Panc1 (cell line): ENCODE measurements at regions not wholly inside any gene's neighbourhood (a gene's known extent, or its start where the extent isn't known, plus 50 kb on each side); places are given as distances from the start of the nearest gene placed in this dataset.

Source experiments
- CTCF ChIP-seq: fragments of 450-650 bp; IDR thresholded peaks from 2 replicates; pipeline ENCODE4 v1.5.1; 2017; ENCODE audit warnings: mild to moderate bottlenecking
- POLR2AphosphoS5 ChIP-seq: IDR thresholded peaks from 2 replicates; pipeline ENCODE4 v1.6.1; 2012; ENCODE audit warnings: mild to moderate bottlenecking, low read depth, low read length, moderate library complexity
- REST ChIP-seq, 2 experiments: IDR thresholded peaks; 2 replicates each; pipeline ENCODE4 v1.6.1; 2011 to 2012; ENCODE audit warnings: low read depth in 2 of 2, control low read depth in 1 of 2, low read length in 1 of 2, mild to moderate bottlenecking in 1 of 2, moderate library complexity in 1 of 2; ENCODE audit not compliant: insufficient read depth in 1 of 2
- TCF7L2 ChIP-seq: IDR thresholded peaks from 2 replicates; pipeline ENCODE4 v1.6.1; 2011; ENCODE audit warnings: mild to moderate bottlenecking, low read depth, low read length, inconsistent platforms

GRCh38 chr4:151950993-151951670 is 190.3 kb upstream of the GATB start:
- TF ChIP-seq REST (IDR thresholded peaks at IDR 0.05; ENCODE audit: insufficient read depth in 1 of 2, low read depth in 2 of 2, low read length in 1 of 2): no peak
- TF ChIP-seq CTCF: no peak
- TF ChIP-seq POLR2AphosphoS5: no peak
- no peak for TF ChIP-seq TCF7L2
